IMR-90 (cell line): ENCODE measurements at regions not wholly inside any gene's neighbourhood (a gene's known extent, or its start where the extent isn't known, plus 50 kb on each side); places are given as distances from the start of the nearest gene placed in this dataset.

Experiments
- ATAC-seq: fragments of 200-7000 bp; cut with Tn5 transposase; 2 replicates; pipeline ENCODE4 v1.9.1; 2020; ENCODE audit warnings: low read depth, mild to moderate bottlenecking, moderate library complexity
- BruUV-seq: library from RNA; stranded (reverse); fragments of 400-500 nt; replicated peaks from 2 replicates; lab custom pipeline; 2021; lab: Mats Ljungman, UMichigan
- CTCF ChIA-PET: fragments of 300-600 bp; formaldehyde crosslinking; extraction: SDS; loops from one replicate; lab custom pipeline; 2021; ENCODE audit warnings: antibody characterized with exemption; lab: Yijun Ruan, JAX
- POLR2A ChIA-PET: fragments of 300-600 bp; sonication (Branson Sonifier 250); formaldehyde crosslinking; loops from one replicate; lab custom pipeline; 2022; ENCODE audit warnings: antibody characterized with exemption; ENCODE audit not compliant: unreplicated experiment; lab: Charles Lee
- DNase-seq: peaks from one replicate; pipeline ENCODE4 v3.0.0; 2013
- H2AFZ ChIP-seq: replicated peaks from 2 replicates; pipeline ENCODE3; 2013; ENCODE audit warnings: low read length, mild to moderate bottlenecking; ENCODE audit not compliant: poor library complexity
- H2AK5ac ChIP-seq: 2 replicates; pipeline ENCODE4 v1.6.1; 2013; ENCODE audit warnings: low read depth, low read length, inconsistent platforms
- H2AK9ac ChIP-seq: replicated peaks from 2 replicates; pipeline ENCODE3; 2013; ENCODE audit warnings: mild to moderate bottlenecking, low read depth, low read length, moderate library complexity; ENCODE audit not compliant: poor library complexity
- H2BK120ac ChIP-seq: 2 replicates; pipeline ENCODE4 v1.6.1; 2013; ENCODE audit warnings: low read depth, low read length, inconsistent platforms
- H2BK15ac ChIP-seq: 3 replicates; pipeline ENCODE4 v1.6.1; 2013; ENCODE audit warnings: low read depth, low read length, inconsistent platforms
- H2BK20ac ChIP-seq: 2 replicates; pipeline ENCODE4 v1.6.1; 2013; ENCODE audit warnings: low read depth, mild to moderate bottlenecking, inconsistent platforms, low read length, moderate library complexity
- H2BK5ac ChIP-seq: 2 replicates; pipeline ENCODE4 v1.6.1; 2013; ENCODE audit warnings: mild to moderate bottlenecking, low read depth, low read length, inconsistent platforms; ENCODE audit not compliant: poor library complexity, severe bottlenecking
- H3K14ac ChIP-seq: replicated peaks from 2 replicates; pipeline ENCODE4 v1.6.1; 2013; ENCODE audit warnings: low read depth, low read length, inconsistent platforms
- H3K18ac ChIP-seq: 2 replicates; pipeline ENCODE4 v1.6.1; 2013; ENCODE audit warnings: low read depth, low read length, control low read depth
- H3K23ac ChIP-seq: 2 replicates; pipeline ENCODE4 v1.6.1; 2013; ENCODE audit warnings: low read depth, low read length, inconsistent platforms
- H3K27ac ChIP-seq: 2 replicates; pipeline ENCODE4 v1.5.1; 2013; ENCODE audit warnings: mild to moderate bottlenecking, control low read depth, low read length; ENCODE audit not compliant: insufficient read depth
- H3K27me3 ChIP-seq: 2 replicates; pipeline ENCODE4 v1.6.1; 2013; ENCODE audit warnings: low read length; ENCODE audit not compliant: control insufficient read depth, insufficient read depth
- H3K36me3 ChIP-seq: 2 replicates; pipeline ENCODE4 v1.6.1; 2013; ENCODE audit warnings: low read length, mixed read lengths; ENCODE audit not compliant: control insufficient read depth, insufficient read depth
- H3K4ac ChIP-seq: 2 replicates; pipeline ENCODE4 v1.6.1; 2013; ENCODE audit warnings: low read depth, low read length, inconsistent platforms
- H3K4me1 ChIP-seq: 2 replicates; pipeline ENCODE4 v1.6.1; 2013; ENCODE audit warnings: low read length, mixed read lengths; ENCODE audit not compliant: control insufficient read depth, insufficient read depth
- H3K4me2 ChIP-seq: 2 replicates; pipeline ENCODE4 v1.6.1; 2013; ENCODE audit warnings: low read depth, mild to moderate bottlenecking, control low read depth, low read length, moderate library complexity
- H3K4me3 ChIP-seq: 2 replicates; pipeline ENCODE4 v1.5.1; 2013; ENCODE audit warnings: low read depth, mild to moderate bottlenecking, control low read depth, low read length, moderate library complexity; ENCODE audit not compliant: insufficient read depth
- H3K56ac ChIP-seq: 2 replicates; pipeline ENCODE4 v1.6.1; 2013; ENCODE audit warnings: low read length, inconsistent platforms; ENCODE audit not compliant: insufficient read depth; ENCODE audit errors: extremely low read depth
- H3K79me1 ChIP-seq, 2 experiments: 2 replicates each; pipeline ENCODE4 v1.6.1; 2013; ENCODE audit warnings: low read length in 2 of 2, inconsistent platforms in 1 of 2, low read depth in 1 of 2
- H3K9ac ChIP-seq: 2 replicates; pipeline ENCODE4 v1.6.1; 2013; ENCODE audit warnings: low read depth, low read length, control low read depth
- H3K9me1 ChIP-seq: 2 replicates; pipeline ENCODE4 v1.6.1; 2013; ENCODE audit warnings: low read length, inconsistent platforms; ENCODE audit not compliant: insufficient read depth
- H3K9me3 ChIP-seq: 2 replicates; pipeline ENCODE4 v1.6.1; 2013; ENCODE audit warnings: low read length; ENCODE audit not compliant: control insufficient read depth, insufficient read depth
- H4K20me1 ChIP-seq: 2 replicates; pipeline ENCODE4 v1.6.1; 2013; ENCODE audit warnings: low read length, inconsistent platforms; ENCODE audit not compliant: insufficient read depth
- H4K5ac ChIP-seq: 2 replicates; pipeline ENCODE4 v1.6.1; 2013; ENCODE audit warnings: mild to moderate bottlenecking, low read depth, low read length, control low read depth
- H4K8ac ChIP-seq, 2 experiments: 2 replicates each; pipeline ENCODE4 v1.6.1; 2013; ENCODE audit warnings: low read depth in 2 of 2, low read length in 2 of 2, control low read depth in 1 of 2, inconsistent platforms in 1 of 2
- H4K91ac ChIP-seq: 2 replicates; pipeline ENCODE4 v1.6.1; 2013; ENCODE audit warnings: low read depth, low read length, inconsistent platforms; ENCODE audit not compliant: insufficient read depth
- SMC3 ChIP-seq: fragments of 150-350 bp; IDR thresholded peaks from 2 replicates; pipeline ENCODE4 v1.6.1; 2016; ENCODE audit warnings: low read depth, mild to moderate bottlenecking, antibody characterized with exemption, low read length, moderate library complexity
- WGBS, 2 experiments: methylation state at CpG; one replicate each; pipeline versions ENCODE4 v1.1.5 to v1.1.7; 2013; ENCODE audit warnings: missing lambda C conversion rate in 2 of 2; ENCODE audit not compliant: insufficient read length in 1 of 2; ENCODE audit errors: extremely low coverage in 2 of 2; 5-methylcytosine and 5-hydroxymethylcytosine counted together
- dilution Hi-C: fragments of 300-500 bp; cut with HindIII; formaldehyde crosslinking; loops from one replicate; pipeline ENCODE4 v1.14.3; 2018; ENCODE audit warnings: low sequenced_read_pairs; ENCODE audit not compliant: unreplicated experiment
- in situ Hi-C: fragments of 300-500 bp; cut with MboI; formaldehyde crosslinking; loops from 3 replicates; pipeline ENCODE4 v1.14.3; 2019; ENCODE audit warnings: low sequenced_read_pairs, inconsistent platforms, mixed read lengths
- intact Hi-C: fragments of 100-400 bp; cut with micrococcal nuclease; formaldehyde crosslinking; loops from 2 replicates; pipeline ENCODE4 v1.10.0; 2022
- TF ChIP-seq, protein P1 (sequence below): conservative IDR thresholded peaks from 2 replicates; pipeline ENCODE4 v1.5.1; 2012; ENCODE audit warnings: mild to moderate bottlenecking, low read depth, low read length, improper control_type of control experiment

DNA sequence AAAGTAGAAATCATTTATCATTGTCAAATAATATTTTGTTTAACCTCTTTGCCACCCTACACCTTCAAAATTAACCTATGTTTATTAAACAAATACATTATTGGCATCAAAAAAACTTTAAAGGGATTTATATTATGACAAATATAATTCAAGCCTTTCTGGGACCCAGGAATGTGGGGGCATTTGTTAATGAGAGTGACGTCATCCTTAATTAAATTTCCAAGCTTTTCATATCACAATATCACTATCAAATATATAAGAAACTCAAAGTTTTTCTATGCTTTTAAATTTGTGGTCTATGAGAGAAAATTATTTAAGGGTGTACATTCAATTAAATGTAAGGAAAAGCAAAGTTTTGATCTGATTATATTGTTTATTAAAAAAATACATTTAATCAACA is 307.4 kb upstream of the POU3F3 start:
- ATAC-seq (no peak), DNase-seq (no peak)
- no CpG with 5 or more reads among the region's 1 CpG for WGBS, 2 experiments
- no peak overlapping the region for H2AFZ ChIP-seq
- no peak overlapping the region for H3K18ac ChIP-seq
- no peaks in the 10 kb centered on the region for H3K9me1 ChIP-seq
- ChIA-PET CTCF (no interaction called here), POLR2A (no interaction called here)
- intact Hi-C loops (no loop called here), in situ Hi-C loops (no loop called here), dilution Hi-C loops (no loop called here)
- H3K9ac ChIP-seq: no peak overlapping the region
- no peak overlapping the region for H3K56ac ChIP-seq
- TF ChIP-seq, protein P1, sequence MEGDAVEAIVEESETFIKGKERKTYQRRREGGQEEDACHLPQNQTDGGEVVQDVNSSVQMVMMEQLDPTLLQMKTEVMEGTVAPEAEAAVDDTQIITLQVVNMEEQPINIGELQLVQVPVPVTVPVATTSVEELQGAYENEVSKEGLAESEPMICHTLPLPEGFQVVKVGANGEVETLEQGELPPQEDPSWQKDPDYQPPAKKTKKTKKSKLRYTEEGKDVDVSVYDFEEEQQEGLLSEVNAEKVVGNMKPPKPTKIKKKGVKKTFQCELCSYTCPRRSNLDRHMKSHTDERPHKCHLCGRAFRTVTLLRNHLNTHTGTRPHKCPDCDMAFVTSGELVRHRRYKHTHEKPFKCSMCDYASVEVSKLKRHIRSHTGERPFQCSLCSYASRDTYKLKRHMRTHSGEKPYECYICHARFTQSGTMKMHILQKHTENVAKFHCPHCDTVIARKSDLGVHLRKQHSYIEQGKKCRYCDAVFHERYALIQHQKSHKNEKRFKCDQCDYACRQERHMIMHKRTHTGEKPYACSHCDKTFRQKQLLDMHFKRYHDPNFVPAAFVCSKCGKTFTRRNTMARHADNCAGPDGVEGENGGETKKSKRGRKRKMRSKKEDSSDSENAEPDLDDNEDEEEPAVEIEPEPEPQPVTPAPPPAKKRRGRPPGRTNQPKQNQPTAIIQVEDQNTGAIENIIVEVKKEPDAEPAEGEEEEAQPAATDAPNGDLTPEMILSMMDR: no peak
- TF ChIP-seq SMC3: no peak
- no peak overlapping the region for H2AK9ac ChIP-seq
- H3K27ac ChIP-seq: no peak overlapping the region
- H3K27me3 ChIP-seq: no peaks in the 10 kb centered on the region
- H4K5ac ChIP-seq: no peak overlapping the region
- no peak overlapping the region for H3K4ac ChIP-seq
- no peak overlapping the region for H4K91ac ChIP-seq
- H2AK5ac ChIP-seq: no peak overlapping the region
- H3K9me3 ChIP-seq: peaks cover 15% of the 10 kb centered on the region
- no peaks in the 10 kb centered on the region for H3K36me3 ChIP-seq
- no peak overlapping the region for H2BK120ac ChIP-seq
- H3K4me3 ChIP-seq: no peak overlapping the region
- H3K79me1 ChIP-seq: no peaks in the 10 kb centered on the region
- H4K20me1 ChIP-seq: no peaks in the 10 kb centered on the region
- no peak overlapping the region for H4K8ac ChIP-seq
- H3K23ac ChIP-seq: no peak overlapping the region
- H3K14ac ChIP-seq: no peak overlapping the region
- no peak overlapping the region for H2BK5ac ChIP-seq
- H3K4me2 ChIP-seq: no peak overlapping the region
- BruUV-seq: no TSS peak
- H3K4me1 ChIP-seq: no peaks in the 10 kb centered on the region
- no peak overlapping the region for H2BK20ac ChIP-seq
- H2BK15ac ChIP-seq: no peak overlapping the region
